Neural progenitor cell (in vitro differentiated cells): ENCODE measurements at regions not wholly inside any gene's neighbourhood (a gene's known extent, or its start where the extent isn't known, plus 50 kb on each side); places are given as distances from the start of the nearest gene placed in this dataset.

Source experiments
- DNase-seq: peaks from one replicate; pipeline ENCODE4 v3.0.0-alpha.2; 2016; ENCODE audit warnings: low spot score
- H2AFZ ChIP-seq: fragments of 200-600 bp; sonication (generic); replicated peaks from 2 replicates; pipeline ENCODE4 v1.6.1; 2016; ENCODE audit warnings: antibody characterized with exemption
- H3F3A ChIP-seq: fragments of 200-600 bp; sonication (generic); 2 replicates; pipeline ENCODE4 v1.6.1; 2016; ENCODE audit warnings: antibody characterized with exemption, low read depth
- H3K27ac ChIP-seq: fragments of 200-600 bp; sonication (generic); 2 replicates; pipeline ENCODE4 v1.5.1; 2016; ENCODE audit warnings: mild to moderate bottlenecking
- H3K27me3 ChIP-seq: fragments of 200-600 bp; sonication (generic); 2 replicates; pipeline ENCODE4 v1.6.1; 2016; ENCODE audit warnings: mild to moderate bottlenecking, moderate library complexity
- H3K36me3 ChIP-seq: fragments of 200-600 bp; sonication (generic); 2 replicates; pipeline ENCODE4 v1.5.1; 2016
- H3K4me1 ChIP-seq: fragments of 200-600 bp; sonication (generic); 2 replicates; pipeline ENCODE4 v1.6.1; 2016; ENCODE audit warnings: mixed run types
- H3K4me2 ChIP-seq: fragments of 200-600 bp; sonication (generic); 2 replicates; pipeline ENCODE4 v1.6.1; 2016
- H3K4me3 ChIP-seq: fragments of 200-600 bp; sonication (generic); 2 replicates; pipeline ENCODE4 v1.5.1; 2016
- H3K79me2 ChIP-seq: fragments of 200-600 bp; sonication (generic); 2 replicates; pipeline ENCODE4 v1.6.1; 2016; ENCODE audit warnings: low read depth
- H3K9ac ChIP-seq: fragments of 200-600 bp; sonication (generic); 2 replicates; pipeline ENCODE4 v1.6.1; 2016
- H3K9me3 ChIP-seq: fragments of 200-600 bp; sonication (generic); 2 replicates; pipeline ENCODE4 v1.5.1; 2016; ENCODE audit warnings: low read depth
- H4K20me1 ChIP-seq: fragments of 200-600 bp; sonication (generic); 2 replicates; pipeline ENCODE4 v1.6.1; 2016; ENCODE audit warnings: low read depth
- H3K27ac Mint-ChIP-seq: 3 replicates; pipeline ENCODE4 v1.8.0; 2021; ENCODE audit warnings: mixed read lengths
- H3K27me3 Mint-ChIP-seq: 2 replicates; pipeline ENCODE4 v1.8.0; 2022; ENCODE audit warnings: low read depth, mild to moderate bottlenecking, inconsistent platforms, moderate library complexity, mixed read lengths; ENCODE audit not compliant: insufficient read depth
- H3K36me3 Mint-ChIP-seq: 3 replicates; pipeline ENCODE4 v1.8.0; 2021; ENCODE audit warnings: mixed read lengths
- H3K4me1 Mint-ChIP-seq: 3 replicates; pipeline ENCODE4 v1.8.0; 2021; ENCODE audit warnings: mixed read lengths
- H3K4me3 Mint-ChIP-seq: 3 replicates; pipeline ENCODE4 v1.8.0; 2021; ENCODE audit warnings: mild to moderate bottlenecking, moderate library complexity, mixed read lengths
- H3K9me3 Mint-ChIP-seq: 3 replicates; pipeline ENCODE4 v1.8.0; 2020; ENCODE audit warnings: mixed read lengths
- EZH2 ChIP-seq: fragments of 200-600 bp; sonication (generic); IDR thresholded peaks from 2 replicates; pipeline ENCODE4 v1.6.1; 2017; ENCODE audit warnings: antibody characterized with exemption, mild to moderate bottlenecking, moderate library complexity
- EZH2phosphoT487 ChIP-seq: fragments of 200-600 bp; sonication (generic); IDR thresholded peaks from 2 replicates; pipeline ENCODE4 v1.6.1; 2017; ENCODE audit warnings: antibody characterized with exemption
- TF ChIP-seq, protein P1 (sequence below): fragments of 200-600 bp; sonication (generic); IDR thresholded peaks from 2 replicates; pipeline ENCODE4 v1.5.1; 2017; ENCODE audit warnings: antibody characterized with exemption, mild to moderate bottlenecking

DNA sequence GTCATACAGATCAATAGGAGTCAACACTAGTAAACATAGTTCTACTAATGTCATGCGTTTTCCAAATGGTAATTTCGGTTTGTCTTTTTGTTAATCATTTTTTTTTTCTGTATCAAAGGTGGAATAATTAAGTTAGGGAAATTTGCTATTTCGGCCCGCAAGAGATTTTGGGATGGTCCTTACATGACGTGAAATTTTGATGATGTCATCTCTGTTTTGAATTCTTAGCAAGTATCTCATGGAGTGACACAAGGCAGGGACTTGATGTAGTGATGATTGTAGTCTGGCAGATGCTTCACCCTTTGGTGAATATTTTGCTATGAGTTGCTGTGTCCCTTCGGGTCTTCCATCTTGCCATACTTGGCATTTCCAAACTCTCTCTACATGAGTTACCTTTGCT is 608.0 kb downstream of the BCKDHB start:
- TF ChIP-seq EZH2phosphoT487 (no peak), EZH2 (no peak)
- TF ChIP-seq, protein P1, sequence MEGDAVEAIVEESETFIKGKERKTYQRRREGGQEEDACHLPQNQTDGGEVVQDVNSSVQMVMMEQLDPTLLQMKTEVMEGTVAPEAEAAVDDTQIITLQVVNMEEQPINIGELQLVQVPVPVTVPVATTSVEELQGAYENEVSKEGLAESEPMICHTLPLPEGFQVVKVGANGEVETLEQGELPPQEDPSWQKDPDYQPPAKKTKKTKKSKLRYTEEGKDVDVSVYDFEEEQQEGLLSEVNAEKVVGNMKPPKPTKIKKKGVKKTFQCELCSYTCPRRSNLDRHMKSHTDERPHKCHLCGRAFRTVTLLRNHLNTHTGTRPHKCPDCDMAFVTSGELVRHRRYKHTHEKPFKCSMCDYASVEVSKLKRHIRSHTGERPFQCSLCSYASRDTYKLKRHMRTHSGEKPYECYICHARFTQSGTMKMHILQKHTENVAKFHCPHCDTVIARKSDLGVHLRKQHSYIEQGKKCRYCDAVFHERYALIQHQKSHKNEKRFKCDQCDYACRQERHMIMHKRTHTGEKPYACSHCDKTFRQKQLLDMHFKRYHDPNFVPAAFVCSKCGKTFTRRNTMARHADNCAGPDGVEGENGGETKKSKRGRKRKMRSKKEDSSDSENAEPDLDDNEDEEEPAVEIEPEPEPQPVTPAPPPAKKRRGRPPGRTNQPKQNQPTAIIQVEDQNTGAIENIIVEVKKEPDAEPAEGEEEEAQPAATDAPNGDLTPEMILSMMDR = no peak
- no peak overlapping the region for H3K27ac ChIP-seq
- no peak for DNase-seq

DNA sequence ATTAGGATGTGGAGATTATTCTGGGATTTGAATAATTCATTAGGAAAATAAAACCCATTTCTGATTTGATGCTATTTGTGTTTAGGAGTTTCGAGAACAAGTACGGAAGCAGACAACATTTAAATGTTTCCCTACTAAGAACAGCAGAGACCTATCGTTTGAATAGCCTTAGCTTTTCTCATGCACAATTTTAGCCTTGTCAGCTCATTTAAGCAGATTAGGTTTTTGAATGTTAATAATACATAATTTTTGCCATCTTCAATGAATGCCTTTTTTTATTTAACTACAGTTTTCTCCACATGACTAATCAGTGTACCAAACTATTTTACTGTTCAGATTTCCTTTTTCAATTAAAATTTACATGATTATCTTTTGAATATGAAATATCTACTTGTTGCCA is 592.0 kb downstream of the BCKDHB start:
- no peak for DNase-seq
- Histone ChIP-seq H3K4me1 (no peaks in the 10 kb centered on the region), H2AFZ (no peak overlapping the region), H3F3A (no peaks in the 10 kb centered on the region), H4K20me1 (no peaks in the 10 kb centered on the region), H3K4me3 (no peak overlapping the region), H3K9me3 (no peaks in the 10 kb centered on the region), H3K9ac (no peak overlapping the region), H3K4me2 (no peak overlapping the region), H3K27me3 (no peaks in the 10 kb centered on the region), H3K79me2 (no peaks in the 10 kb centered on the region), H3K36me3 (no peaks in the 10 kb centered on the region), H3K27ac (no peak overlapping the region)
- peaks cover 29% of the 10 kb centered on the region for H3K9me3 Mint-ChIP-seq
- no peak overlapping the region for H3K27ac Mint-ChIP-seq
- H3K36me3 Mint-ChIP-seq = peaks cover 2% of the 10 kb centered on the region
- H3K4me3 Mint-ChIP-seq = no peak overlapping the region
- TF ChIP-seq EZH2phosphoT487 (no peak), EZH2 (no peak)
- TF ChIP-seq, protein P1 = no peak
- H3K4me1 Mint-ChIP-seq = no peaks in the 10 kb centered on the region
- no peaks in the 10 kb centered on the region for H3K27me3 Mint-ChIP-seq

More for the DNA sequence above, 608.0 kb downstream of the BCKDHB start:
- Histone ChIP-seq H3K36me3 (no peaks in the 10 kb centered on the region), H3K4me1 (no peaks in the 10 kb centered on the region), H3K79me2 (no peaks in the 10 kb centered on the region), H4K20me1 (no peaks in the 10 kb centered on the region), H3K4me3 (no peak overlapping the region), H3K4me2 (no peak overlapping the region), H3K9me3 (no peaks in the 10 kb centered on the region), H2AFZ (no peak overlapping the region), H3K27me3 (no peaks in the 10 kb centered on the region), H3K9ac (no peak overlapping the region), H3F3A (no peaks in the 10 kb centered on the region)
- Mint-ChIP-seq H3K4me1 (no peaks in the 10 kb centered on the region), H3K27ac (no peak overlapping the region), H3K36me3 (no peaks in the 10 kb centered on the region), H3K9me3 (no peaks in the 10 kb centered on the region), H3K4me3 (no peak overlapping the region), H3K27me3 (no peaks in the 10 kb centered on the region)

DNA sequence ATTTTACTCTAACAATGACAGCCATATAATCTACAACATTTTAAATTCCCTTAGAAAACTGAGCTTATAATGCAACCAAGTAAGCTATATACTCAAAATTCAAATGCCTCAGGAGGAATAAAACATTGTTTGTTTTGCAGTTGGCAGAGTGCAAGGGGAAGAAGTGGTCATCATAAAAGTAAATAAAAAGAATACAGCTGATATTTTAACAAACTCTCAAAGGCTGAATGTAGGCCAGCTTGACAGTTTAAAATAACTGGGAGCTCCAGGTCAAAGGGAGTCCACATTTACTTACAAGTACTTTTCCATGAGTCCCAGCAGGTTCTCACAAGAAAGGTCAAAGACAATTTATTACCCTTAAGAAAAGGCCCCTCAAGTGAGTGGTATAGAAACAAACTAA is 589.8 kb downstream of the BCKDHB start:
- no peaks in the 10 kb centered on the region for H3K4me1 ChIP-seq
- H3K9ac ChIP-seq = no peak overlapping the region
- H3K9me3 ChIP-seq = no peaks in the 10 kb centered on the region
- no peaks in the 10 kb centered on the region for H3F3A ChIP-seq
- H3K4me2 ChIP-seq = no peak overlapping the region
- no peaks in the 10 kb centered on the region for H3K36me3 Mint-ChIP-seq
- H3K4me3 ChIP-seq = no peak overlapping the region
- H3K9me3 Mint-ChIP-seq = peaks cover 10% of the 10 kb centered on the region
- no peak overlapping the region for H3K27ac ChIP-seq
- no peaks in the 10 kb centered on the region for H3K27me3 Mint-ChIP-seq
- H2AFZ ChIP-seq = no peak overlapping the region
- no peaks in the 10 kb centered on the region for H3K79me2 ChIP-seq
- TF ChIP-seq EZH2 = no peak
- no peak overlapping the region for H3K4me3 Mint-ChIP-seq
- no peaks in the 10 kb centered on the region for H3K36me3 ChIP-seq
- no peaks in the 10 kb centered on the region for H3K27me3 ChIP-seq
- no peak overlapping the region for H3K27ac Mint-ChIP-seq
- H3K4me1 Mint-ChIP-seq = no peaks in the 10 kb centered on the region
- no peaks in the 10 kb centered on the region for H4K20me1 ChIP-seq
- DNase-seq = no peak

DNA sequence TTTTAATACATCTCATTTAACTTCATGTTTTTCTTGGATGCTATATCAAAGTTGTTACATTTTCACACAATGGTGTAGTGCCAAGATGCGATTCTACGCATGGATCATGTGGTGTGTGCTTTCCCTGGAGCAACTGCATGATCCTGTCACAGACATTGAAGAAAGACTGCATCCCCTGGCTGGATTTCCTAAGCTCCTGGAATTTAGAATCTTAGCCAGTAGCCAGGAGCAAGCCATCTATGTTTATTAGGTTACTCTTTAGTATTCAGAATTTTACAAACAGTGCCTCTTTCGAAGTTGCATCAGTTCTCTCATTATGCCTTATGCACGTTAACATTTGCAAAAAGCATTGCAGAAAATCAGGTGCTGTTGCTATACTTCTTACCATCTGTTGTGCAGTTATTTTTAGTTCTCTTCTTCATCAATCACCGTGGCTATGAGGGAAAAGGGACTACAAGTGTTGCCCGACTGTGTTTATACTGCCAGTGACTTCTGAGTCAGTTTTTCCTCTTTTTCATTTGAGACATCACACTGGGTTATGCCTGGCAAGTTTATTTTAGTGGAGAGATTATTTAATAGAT is 584.2 kb downstream of the BCKDHB start:
- Mint-ChIP-seq H3K9me3 (peaks cover 15% of the 10 kb centered on the region), H3K27me3 (no peaks in the 10 kb centered on the region), H3K4me3 (no peak overlapping the region), H3K27ac (no peak overlapping the region), H3K4me1 (no peaks in the 10 kb centered on the region), H3K36me3 (no peaks in the 10 kb centered on the region)
- TF ChIP-seq EZH2 (no peak), EZH2phosphoT487 (no peak)
- TF ChIP-seq, protein P1 = no peak
- no peak overlapping the region for H3K9ac ChIP-seq
- no peaks in the 10 kb centered on the region for H3K36me3 ChIP-seq
- H4K20me1 ChIP-seq = no peaks in the 10 kb centered on the region
- no peaks in the 10 kb centered on the region for H3F3A ChIP-seq
- H3K27me3 ChIP-seq = no peaks in the 10 kb centered on the region
- no peak for DNase-seq
- no peaks in the 10 kb centered on the region for H3K4me1 ChIP-seq
- H3K9me3 ChIP-seq = no peaks in the 10 kb centered on the region
- no peak overlapping the region for H3K4me3 ChIP-seq
- no peaks in the 10 kb centered on the region for H3K79me2 ChIP-seq
- no peak overlapping the region for H3K27ac ChIP-seq
- H3K4me2 ChIP-seq = no peak overlapping the region
- no peak overlapping the region for H2AFZ ChIP-seq
